Thyroid gland (tissue), 4 donors: ENCODE measurements at regions not wholly inside any gene's neighbourhood (a gene's known extent, or its start where the extent isn't known, plus 50 kb on each side); places are given as distances from the start of the nearest gene placed in this dataset.

Source experiments
- DNase-seq, 2 donors: peaks; one replicate each; pipeline ENCODE4 v3.0.0-alpha.2; 2019
- H3K27ac ChIP-seq, 3 donors: fragments of 200-600 bp; sonication (generic); 1 replicate in 2 of 3; 2 replicates in 1 of 3; pipeline ENCODE4 v1.5.1; 2016 to 2019; ENCODE audit warnings: mild to moderate bottlenecking in 1 of 3, moderate library complexity in 1 of 3
- H3K27me3 ChIP-seq: fragments of 200-600 bp; sonication (generic); one replicate; pipeline ENCODE4 v1.5.1; 2019
- H3K36me3 ChIP-seq, 2 donors: fragments of 200-600 bp; sonication (generic); one replicate each; pipeline ENCODE4 v1.5.1; 2016 to 2019
- H3K4me1 ChIP-seq, 2 donors: fragments of 200-600 bp; sonication (generic); one replicate each; pipeline ENCODE4 v1.5.1; 2017 to 2019
- H3K4me3 ChIP-seq, 3 donors: fragments of 200-600 bp; sonication (generic); replicated peaks in 1 of 3; 1 replicate in 2 of 3; 2 replicates in 1 of 3; pipeline ENCODE4 v1.5.1; 2016; ENCODE audit warnings: mild to moderate bottlenecking in 1 of 3
- H3K9me3 ChIP-seq: fragments of 200-600 bp; sonication (generic); one replicate; pipeline ENCODE4 v1.5.1; 2017
- POLR2A ChIP-seq, 2 donors: fragments of 450-650 bp; IDR thresholded peaks; one replicate each; pipeline ENCODE4 v1.6.1; 2017; ENCODE audit warnings: antibody characterized with exemption in 2 of 2, mild to moderate bottlenecking in 2 of 2, moderate library complexity in 1 of 2
- WGBS, 2 donors: methylation state at CpG; one replicate each; pipeline ENCODE4 v1.1.5; 2017; 5-methylcytosine and 5-hydroxymethylcytosine counted together
- intact Hi-C: fragments of 100-400 bp; cut with DNase I; formaldehyde crosslinking; loops from one replicate; pipeline ENCODE4 v1.15.1; 2023
- TF ChIP-seq, protein P1 (sequence below), 6 experiments: fragments of 200-600 bp in 3 of 6; fragments of 450-650 bp in 3 of 6; sonication (generic) in 3 of 6; IDR thresholded peaks; one replicate each; pipeline ENCODE4 v1.5.1; 2016 to 2019; ENCODE audit warnings: antibody characterized with exemption in 6 of 6, mild to moderate bottlenecking in 2 of 6, inconsistent platforms in 1 of 6, moderate library complexity in 1 of 6

DNA sequence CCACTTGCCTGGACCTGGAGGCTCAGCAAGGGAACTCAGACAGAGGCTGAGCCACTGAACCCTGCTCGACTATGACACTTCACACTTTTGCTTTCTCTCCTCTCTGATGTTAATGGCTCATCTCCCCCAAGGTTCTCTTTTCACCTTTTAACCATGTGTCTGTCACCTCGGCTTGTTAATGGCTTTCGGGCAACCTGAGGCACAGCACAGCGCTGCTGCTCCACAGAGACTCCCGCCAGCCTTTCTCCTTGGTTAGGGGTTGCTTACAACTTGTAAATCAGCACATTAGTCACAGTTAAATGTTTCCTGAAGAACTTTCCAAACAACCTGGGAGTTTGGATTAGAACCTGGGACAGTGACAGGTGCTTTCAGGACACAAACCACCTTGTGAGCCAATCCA lies 136.2 kb upstream of the TBX20 start:
- intact Hi-C loops = no loop called here
- 72 to 77% methylated on average over 5 of the region's 5 CpGs for WGBS, 2 donors
- no peaks in the 10 kb centered on the region for H3K27me3 ChIP-seq

DNA sequence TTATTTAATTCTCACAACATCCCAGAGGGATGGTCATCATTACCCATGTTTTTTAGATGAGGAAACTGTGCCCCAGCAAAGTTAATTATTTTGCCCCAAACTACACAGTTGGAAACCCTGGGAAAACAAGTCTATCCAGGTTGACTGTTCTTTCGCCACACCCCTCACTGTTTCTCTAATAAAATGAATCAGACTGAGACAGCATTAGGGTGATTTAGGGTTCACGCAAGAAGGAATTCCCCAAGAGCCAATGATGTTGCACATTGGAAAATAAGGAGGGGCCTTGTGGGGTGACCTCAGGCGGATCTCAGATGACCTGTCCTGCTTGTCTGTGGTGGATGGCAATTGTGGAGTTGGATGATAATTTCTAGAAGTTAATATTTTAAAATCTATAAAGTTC lies 135.7 kb upstream of the TBX20 start:
- WGBS, 2 donors = 85 to 87% methylated on average over 3 of the region's 3 CpGs
- no peak for TF ChIP-seq POLR2A (IDR thresholded peaks at IDR 0.05)
- TF ChIP-seq, protein P1, sequence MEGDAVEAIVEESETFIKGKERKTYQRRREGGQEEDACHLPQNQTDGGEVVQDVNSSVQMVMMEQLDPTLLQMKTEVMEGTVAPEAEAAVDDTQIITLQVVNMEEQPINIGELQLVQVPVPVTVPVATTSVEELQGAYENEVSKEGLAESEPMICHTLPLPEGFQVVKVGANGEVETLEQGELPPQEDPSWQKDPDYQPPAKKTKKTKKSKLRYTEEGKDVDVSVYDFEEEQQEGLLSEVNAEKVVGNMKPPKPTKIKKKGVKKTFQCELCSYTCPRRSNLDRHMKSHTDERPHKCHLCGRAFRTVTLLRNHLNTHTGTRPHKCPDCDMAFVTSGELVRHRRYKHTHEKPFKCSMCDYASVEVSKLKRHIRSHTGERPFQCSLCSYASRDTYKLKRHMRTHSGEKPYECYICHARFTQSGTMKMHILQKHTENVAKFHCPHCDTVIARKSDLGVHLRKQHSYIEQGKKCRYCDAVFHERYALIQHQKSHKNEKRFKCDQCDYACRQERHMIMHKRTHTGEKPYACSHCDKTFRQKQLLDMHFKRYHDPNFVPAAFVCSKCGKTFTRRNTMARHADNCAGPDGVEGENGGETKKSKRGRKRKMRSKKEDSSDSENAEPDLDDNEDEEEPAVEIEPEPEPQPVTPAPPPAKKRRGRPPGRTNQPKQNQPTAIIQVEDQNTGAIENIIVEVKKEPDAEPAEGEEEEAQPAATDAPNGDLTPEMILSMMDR (IDR thresholded peaks at IDR 0.05) = no peak
- intact Hi-C loops = no loop called here

More for the DNA sequence above, 136.2 kb upstream of the TBX20 start:
- Histone ChIP-seq H3K9me3 (no peaks in the 10 kb centered on the region), H3K27ac (no peak overlapping the region), H3K36me3 (no peaks in the 10 kb centered on the region), H3K4me3 (no peak overlapping the region), H3K4me1 (no peaks in the 10 kb centered on the region)
- TF ChIP-seq POLR2A (IDR thresholded peaks at IDR 0.05) = no peak
- DNase-seq = no peak

DNA sequence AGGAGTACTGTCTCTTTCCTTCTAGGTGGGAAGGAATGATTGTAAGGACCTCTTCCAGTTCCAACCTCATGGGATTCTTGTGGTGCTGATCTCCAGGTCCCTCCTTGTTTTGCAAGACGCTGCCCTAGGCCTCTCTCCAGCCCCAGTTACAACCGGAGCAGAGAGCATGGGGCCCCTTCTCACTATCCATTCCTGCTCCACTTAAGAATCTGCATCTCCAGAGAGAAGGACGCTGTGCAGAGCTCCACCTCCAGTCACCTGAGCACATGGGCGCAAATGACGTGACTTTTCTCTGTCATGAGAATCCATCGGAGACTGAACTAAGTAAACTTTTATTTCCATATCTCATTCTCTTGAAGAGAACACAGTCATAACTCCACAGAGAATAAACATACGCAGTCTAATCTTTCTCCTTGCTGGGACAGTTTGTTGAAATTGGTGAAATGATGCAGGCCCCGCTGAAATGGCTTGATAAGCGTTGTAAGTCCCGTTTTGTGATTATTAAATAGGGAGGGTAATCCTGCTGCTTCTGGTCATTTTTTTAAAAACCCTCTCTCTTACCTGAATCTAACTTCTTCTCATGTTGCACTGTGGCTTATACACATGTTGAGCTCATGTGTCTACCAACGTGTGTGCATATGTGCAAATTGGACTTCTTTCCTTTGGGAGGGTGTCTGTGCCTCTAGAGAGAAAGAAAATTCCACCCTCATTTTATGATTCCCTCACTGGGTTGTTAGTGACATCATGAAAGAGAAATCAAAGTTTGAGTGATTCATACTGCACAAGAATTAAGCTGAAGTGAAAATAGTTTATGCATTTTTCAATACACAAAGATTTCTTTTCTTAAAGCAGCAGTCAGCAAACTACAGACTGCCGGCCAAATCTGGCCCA lies 133.2 kb upstream of the TBX20 start:
- Histone ChIP-seq H3K4me1 (no peaks in the 10 kb centered on the region), H3K36me3 (no peaks in the 10 kb centered on the region), H3K4me3 (no peak overlapping the region), H3K9me3 (no peaks in the 10 kb centered on the region), H3K27ac (no peak overlapping the region), H3K27me3 (no peaks in the 10 kb centered on the region)
- no peak for TF ChIP-seq POLR2A (IDR thresholded peaks at IDR 0.05)
- TF ChIP-seq, protein P1 (IDR thresholded peaks at IDR 0.05) = no peak
- intact Hi-C loops = no loop called here
- 69 to 73% methylated on average over 12 of the region's 12 CpGs for WGBS, 2 donors
- no peak for DNase-seq

More for the DNA sequence above, 135.7 kb upstream of the TBX20 start:
- H3K27ac ChIP-seq = no peak overlapping the region
- no peaks in the 10 kb centered on the region for H3K9me3 ChIP-seq
- H3K4me1 ChIP-seq = no peaks in the 10 kb centered on the region
- no peaks in the 10 kb centered on the region for H3K27me3 ChIP-seq
- DNase-seq = no peak
- no peak overlapping the region for H3K4me3 ChIP-seq
- no peaks in the 10 kb centered on the region for H3K36me3 ChIP-seq

DNA sequence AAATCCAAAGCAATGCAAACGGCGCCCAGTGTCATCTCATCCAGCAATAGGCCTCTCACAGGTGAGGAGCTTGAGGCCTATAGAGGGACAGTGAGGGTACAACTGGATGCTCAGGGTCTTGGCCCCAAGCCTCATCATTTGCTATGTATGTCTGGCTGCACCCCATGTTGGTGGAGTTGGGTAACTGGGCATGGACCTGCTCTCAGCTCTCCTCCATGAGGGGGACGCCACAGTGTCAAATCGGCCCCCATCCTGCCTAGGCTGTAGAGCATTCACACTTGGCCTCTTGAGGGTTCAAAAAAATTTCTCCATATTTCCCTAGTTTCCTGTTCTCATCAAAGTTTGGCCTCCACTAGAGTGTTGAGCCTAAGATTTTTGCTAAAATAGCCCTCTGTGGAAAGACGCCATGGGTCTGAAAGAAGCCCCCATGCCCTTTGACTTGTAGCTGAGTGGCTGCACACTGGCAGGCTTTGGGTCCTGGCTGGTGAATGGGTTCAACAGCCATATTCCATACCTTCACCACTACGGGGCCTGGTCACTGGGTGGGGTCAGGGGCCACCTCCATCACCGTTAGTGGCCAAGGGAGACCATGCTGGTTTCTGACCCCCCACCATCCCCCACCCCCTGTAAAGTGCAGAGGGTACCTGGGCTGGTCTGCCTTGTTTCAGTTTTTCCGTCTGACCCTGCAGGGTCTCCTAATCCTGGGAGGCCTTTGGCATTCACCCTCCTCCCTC lies 132.3 kb upstream of the TBX20 start:
- no peaks in the 10 kb centered on the region for H3K9me3 ChIP-seq
- TF ChIP-seq, protein P1 (IDR thresholded peaks at IDR 0.05) = no peak
- 93 to 94% methylated on average over 8 of the region's 8 CpGs for WGBS, 2 donors
- H3K27ac ChIP-seq = no peak overlapping the region
- no peak overlapping the region for H3K4me3 ChIP-seq
- H3K4me1 ChIP-seq = no peaks in the 10 kb centered on the region
- intact Hi-C loops = no loop called here
- H3K36me3 ChIP-seq = no peaks in the 10 kb centered on the region
- H3K27me3 ChIP-seq = no peaks in the 10 kb centered on the region
- no peak for DNase-seq

DNA sequence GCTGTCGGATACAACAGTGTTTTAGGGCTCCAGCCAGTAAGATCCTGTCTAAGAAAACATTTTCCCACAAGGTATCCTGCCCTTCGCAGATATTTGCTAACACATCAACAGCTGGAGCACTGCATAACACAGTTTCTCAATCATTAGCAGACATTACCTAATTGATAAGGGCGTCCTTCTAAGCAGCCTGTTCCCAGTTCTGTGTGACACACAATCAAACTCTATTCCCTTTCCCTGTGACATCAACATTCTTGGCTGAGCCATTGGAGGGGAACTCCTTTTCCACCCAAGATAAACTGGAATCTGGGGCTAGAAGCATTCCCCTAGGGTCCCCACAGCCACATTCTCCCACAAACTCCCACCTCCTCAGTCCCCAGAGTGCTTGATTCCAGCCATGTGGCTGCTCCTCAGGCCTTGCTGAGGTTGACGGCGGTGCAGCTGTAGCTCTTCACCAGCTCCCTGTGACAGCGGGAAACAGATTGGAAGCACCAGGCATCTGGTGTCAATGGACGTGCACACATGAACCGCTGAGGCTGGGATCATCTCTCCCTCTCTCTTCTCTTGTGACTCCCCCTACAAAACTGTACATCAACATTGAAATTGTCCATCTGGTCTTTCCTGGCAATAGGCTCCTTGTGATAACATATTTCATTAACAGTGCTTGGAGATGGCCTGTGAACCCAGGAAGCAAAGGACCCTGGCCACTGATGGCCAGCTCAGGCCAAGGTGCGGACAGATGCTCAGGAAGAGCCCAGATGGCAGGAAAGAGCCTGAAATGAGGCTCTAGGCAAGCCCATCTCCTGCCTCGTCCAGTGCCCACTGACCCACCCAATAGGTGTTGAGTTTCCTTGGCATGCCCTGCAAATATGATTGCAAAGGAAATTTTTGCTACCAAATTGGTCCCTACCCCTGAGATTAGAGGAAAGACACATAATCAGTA lies 131.1 kb upstream of the TBX20 start:
- no peaks in the 10 kb centered on the region for H3K27me3 ChIP-seq
- no peak overlapping the region for H3K27ac ChIP-seq
- no peaks in the 10 kb centered on the region for H3K9me3 ChIP-seq
- intact Hi-C loops = no loop called here
- 70 to 77% methylated on average over 9 to 10 of the region's 10 CpGs for whole genome bisulfite sequencing, 2 donors
- H3K36me3 ChIP-seq = no peaks in the 10 kb centered on the region
- no peaks in the 10 kb centered on the region for H3K4me1 ChIP-seq
- TF ChIP-seq POLR2A (IDR thresholded peaks at IDR 0.05) = no peak
- TF ChIP-seq, protein P1 (IDR thresholded peaks at IDR 0.05) = no peak
- no peak for DNase-seq
- H3K4me3 ChIP-seq = no peak overlapping the region
